HUES48 (cell line): ENCODE measurements at regions not wholly inside any gene's neighbourhood (a gene's known extent, or its start where the extent isn't known, plus 50 kb on each side); places are given as distances from the start of the nearest gene placed in this dataset.
A peak's percentile ranks its signal among the peaks of the same experiment; 100 is the strongest.

Experiments used
- H3K27ac ChIP-seq: one replicate; pipeline ENCODE4 v1.7.0; 2013; ENCODE audit warnings: low read depth, low read length, inconsistent platforms
- H3K27me3 ChIP-seq: 2 replicates; pipeline ENCODE4 v1.6.1; 2013; ENCODE audit warnings: mild to moderate bottlenecking, low read length; ENCODE audit not compliant: control insufficient read depth, insufficient read depth
- H3K36me3 ChIP-seq: 2 replicates; pipeline ENCODE4 v1.6.1; 2013; ENCODE audit warnings: low read length; ENCODE audit not compliant: control insufficient read depth, insufficient read depth
- H3K4me1 ChIP-seq: 2 replicates; pipeline ENCODE4 v1.6.1; 2013; ENCODE audit warnings: mild to moderate bottlenecking, low read length; ENCODE audit not compliant: control insufficient read depth, insufficient read depth
- H3K4me3 ChIP-seq: 2 replicates; pipeline ENCODE4 v1.5.1; 2013; ENCODE audit warnings: mild to moderate bottlenecking, low read depth, low read length
- H3K9ac ChIP-seq: 2 replicates; pipeline ENCODE4 v1.6.1; 2013; ENCODE audit warnings: mild to moderate bottlenecking, low read depth, low read length, moderate library complexity
- H3K9me3 ChIP-seq: 2 replicates; pipeline ENCODE4 v1.6.1; 2013; ENCODE audit warnings: low read length; ENCODE audit not compliant: control insufficient read depth, insufficient read depth

GRCh38 chr1:220366269-220366668 lies 94.0 kb upstream of the RAB3GAP2 start:
- Histone ChIP-seq H3K9ac (no peak overlapping the region), H3K27ac (no peak overlapping the region), H3K9me3 (no peaks in the 10 kb centered on the region), H3K27me3 (no peaks in the 10 kb centered on the region), H3K4me3 (no peak overlapping the region), H3K4me1 (peaks cover 36% of the 10 kb centered on the region), H3K36me3 (no peaks in the 10 kb centered on the region)

GRCh38 chr1:220363196-220363837 lies 91.1 kb upstream of the RAB3GAP2 start:
- no peak overlapping the region for H3K9ac ChIP-seq
- H3K36me3 ChIP-seq = no peaks in the 10 kb centered on the region
- no peaks in the 10 kb centered on the region for H3K9me3 ChIP-seq
- peaks cover 17% of the 10 kb centered on the region for H3K4me1 ChIP-seq
- peak overlapping the region; percentile 49 for H3K27ac ChIP-seq
- H3K4me3 ChIP-seq = no peak overlapping the region
- H3K27me3 ChIP-seq = no peaks in the 10 kb centered on the region

- no peak overlapping the region for H3K9ac ChIP-seq
- H3K27me3 ChIP-seq = no peaks in the 10 kb centered on the region
- no peaks in the 10 kb centered on the region for H3K9me3 ChIP-seq
- H3K36me3 ChIP-seq = no peaks in the 10 kb centered on the region
- H3K4me1 ChIP-seq = peaks cover 5% of the 10 kb centered on the region; the same call in 1 of the 2 replicates
- no peak overlapping the region for H3K27ac ChIP-seq
- H3K4me3 ChIP-seq = no peak overlapping the region
These were observed 85.0 kb upstream of the RAB3GAP2 start for GRCh38 chr1:220356981-220357850.

- no peak overlapping the region for H3K27ac ChIP-seq
- peaks cover 11% of the 10 kb centered on the region for H3K4me1 ChIP-seq
These were observed 81.2 kb upstream of the RAB3GAP2 start for GRCh38 chr1:220353229-220354012.

GRCh38 chr1:220348211-220348610 lies 76.0 kb upstream of the RAB3GAP2 start:
- H3K9ac ChIP-seq = no peak overlapping the region
- H3K4me1 ChIP-seq = peaks cover 6% of the 10 kb centered on the region; the same call in 1 of the 2 replicates
- H3K27me3 ChIP-seq = 0 out of 2 replicates have a peak, but pooled peaks cover 5% of the 10 kb centered on the region
- no peaks in the 10 kb centered on the region for H3K36me3 ChIP-seq
- H3K4me3 ChIP-seq = no peak overlapping the region
- H3K27ac ChIP-seq = no peak overlapping the region
- H3K9me3 ChIP-seq = no peaks in the 10 kb centered on the region

More at GRCh38 chr1:220353229-220354012, 81.2 kb upstream of the RAB3GAP2 start:
- Histone ChIP-seq H3K36me3 (no peaks in the 10 kb centered on the region), H3K27me3 (no peaks in the 10 kb centered on the region), H3K9ac (no peak overlapping the region), H3K9me3 (no peaks in the 10 kb centered on the region), H3K4me3 (no peak overlapping the region)

- Histone ChIP-seq H3K27me3 (0 out of 2 replicates have a peak, but pooled peaks cover 5% of the 10 kb centered on the region), H3K27ac (no peak overlapping the region), H3K4me3 (no peak overlapping the region), H3K36me3 (no peaks in the 10 kb centered on the region), H3K4me1 (peaks cover 6% of the 10 kb centered on the region; the same call in 1 of the 2 replicates), H3K9me3 (no peaks in the 10 kb centered on the region), H3K9ac (no peak overlapping the region)
These were observed 75.5 kb upstream of the RAB3GAP2 start for GRCh38 chr1:220347654-220348175.

GRCh38 chr1:220344745-220345144 lies 72.5 kb upstream of the RAB3GAP2 start:
- H3K36me3 ChIP-seq = no peaks in the 10 kb centered on the region
- 0 out of 2 replicates have a peak, but pooled peaks cover 5% of the 10 kb centered on the region for H3K27me3 ChIP-seq
- H3K9me3 ChIP-seq = no peaks in the 10 kb centered on the region

GRCh38 chr1:220342853-220343252 lies 70.6 kb upstream of the RAB3GAP2 start:
- H3K9ac ChIP-seq = no peak overlapping the region
- H3K4me1 ChIP-seq = peaks cover 19% of the 10 kb centered on the region
- no peaks in the 10 kb centered on the region for H3K36me3 ChIP-seq
- H3K4me3 ChIP-seq = no peak overlapping the region
- H3K27me3 ChIP-seq = 0 out of 2 replicates have a peak, but pooled peaks cover 5% of the 10 kb centered on the region
- no peak overlapping the region for H3K27ac ChIP-seq
- no peaks in the 10 kb centered on the region for H3K9me3 ChIP-seq

More at GRCh38 chr1:220344745-220345144, 72.5 kb upstream of the RAB3GAP2 start:
- H3K4me1 ChIP-seq = 0 out of 2 replicates have a peak, but pooled peaks cover 4% of the 10 kb centered on the region
- no peak overlapping the region for H3K4me3 ChIP-seq
- no peak overlapping the region for H3K9ac ChIP-seq
- H3K27ac ChIP-seq = no peak overlapping the region

GRCh38 chr1:220341126-220341525 lies 68.9 kb upstream of the RAB3GAP2 start:
- no peaks in the 10 kb centered on the region for H3K9me3 ChIP-seq
- no peak overlapping the region for H3K27ac ChIP-seq
- no peaks in the 10 kb centered on the region for H3K36me3 ChIP-seq
- no peak overlapping the region for H3K4me3 ChIP-seq
- H3K9ac ChIP-seq = no peak overlapping the region
- H3K27me3 ChIP-seq = 0 out of 2 replicates have a peak, but pooled peaks cover 5% of the 10 kb centered on the region
- H3K4me1 ChIP-seq = peaks cover 35% of the 10 kb centered on the region

- no peaks in the 10 kb centered on the region for H3K9me3 ChIP-seq
- H3K36me3 ChIP-seq = no peaks in the 10 kb centered on the region
- peak overlapping the region; percentile 19; the same call in 1 of the 2 replicates for H3K9ac ChIP-seq
- H3K4me1 ChIP-seq = peaks cover 36% of the 10 kb centered on the region
- peak overlapping the region; percentile 96 for H3K27ac ChIP-seq
- H3K27me3 ChIP-seq = 0 out of 2 replicates have a peak, but pooled peaks cover 5% of the 10 kb centered on the region
- 0 out of 2 replicates have a peak overlapping the region, but pooled peaks have one; percentile 15 for H3K4me3 ChIP-seq
These were observed 67.3 kb upstream of the RAB3GAP2 start for GRCh38 chr1:220339581-220339980.
